Testis (tissue), 2 donors: ENCODE measurements at regions not wholly inside any gene's neighbourhood (a gene's known extent, or its start where the extent isn't known, plus 50 kb on each side); places are given as distances from the start of the nearest gene placed in this dataset.

Experiments
- CTCF ChIP-seq, 3 experiments: fragments of 450-650 bp in 2 of 3; fragments of 200-600 bp in 1 of 3; sonication (generic) in 1 of 3; IDR thresholded peaks; one replicate each; pipeline ENCODE4 v1.5.1; 2016 to 2019; ENCODE audit warnings: antibody characterized with exemption in 3 of 3, mild to moderate bottlenecking in 2 of 3, moderate library complexity in 1 of 3
- POLR2A ChIP-seq: fragments of 450-650 bp; IDR thresholded peaks from one replicate; pipeline ENCODE4 v1.6.1; 2017; ENCODE audit warnings: antibody characterized with exemption, mild to moderate bottlenecking, moderate library complexity

- TF ChIP-seq CTCF (IDR thresholded peaks at IDR 0.05) = no peak
- no peak for TF ChIP-seq POLR2A
These were observed 459.2 kb downstream of the ACTL7B start for GRCh38 chr9:108396611-108397010.
